ENCODE measurements at regions not wholly inside any gene's neighbourhood (a gene's known extent, or its start where the extent isn't known, plus 50 kb on each side); places are given as distances from the start of the nearest gene placed in this dataset.

DNA sequence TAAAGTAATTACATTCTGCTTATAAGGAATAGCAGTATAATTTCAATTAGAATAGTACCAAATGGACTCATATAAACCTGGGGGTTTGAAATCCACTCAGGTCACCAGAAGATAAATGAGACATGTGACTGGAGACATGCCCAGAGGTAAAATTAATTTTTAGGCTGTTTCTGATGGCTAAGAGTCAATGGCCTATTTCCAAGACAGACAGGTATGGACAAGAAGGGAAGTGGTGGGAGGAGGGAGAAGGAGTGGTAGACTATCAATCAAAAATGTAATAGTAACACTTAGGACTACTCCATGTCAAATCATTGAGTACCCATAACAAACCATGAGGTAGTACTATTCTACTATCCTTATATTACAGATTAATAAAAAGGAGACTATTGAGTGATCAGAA, 544.0 kb downstream of the GALC start:
- TF ChIP-seq, protein P1, sequence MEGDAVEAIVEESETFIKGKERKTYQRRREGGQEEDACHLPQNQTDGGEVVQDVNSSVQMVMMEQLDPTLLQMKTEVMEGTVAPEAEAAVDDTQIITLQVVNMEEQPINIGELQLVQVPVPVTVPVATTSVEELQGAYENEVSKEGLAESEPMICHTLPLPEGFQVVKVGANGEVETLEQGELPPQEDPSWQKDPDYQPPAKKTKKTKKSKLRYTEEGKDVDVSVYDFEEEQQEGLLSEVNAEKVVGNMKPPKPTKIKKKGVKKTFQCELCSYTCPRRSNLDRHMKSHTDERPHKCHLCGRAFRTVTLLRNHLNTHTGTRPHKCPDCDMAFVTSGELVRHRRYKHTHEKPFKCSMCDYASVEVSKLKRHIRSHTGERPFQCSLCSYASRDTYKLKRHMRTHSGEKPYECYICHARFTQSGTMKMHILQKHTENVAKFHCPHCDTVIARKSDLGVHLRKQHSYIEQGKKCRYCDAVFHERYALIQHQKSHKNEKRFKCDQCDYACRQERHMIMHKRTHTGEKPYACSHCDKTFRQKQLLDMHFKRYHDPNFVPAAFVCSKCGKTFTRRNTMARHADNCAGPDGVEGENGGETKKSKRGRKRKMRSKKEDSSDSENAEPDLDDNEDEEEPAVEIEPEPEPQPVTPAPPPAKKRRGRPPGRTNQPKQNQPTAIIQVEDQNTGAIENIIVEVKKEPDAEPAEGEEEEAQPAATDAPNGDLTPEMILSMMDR (IDR thresholded peaks at IDR 0.05; ENCODE audit: borderline replicate concordance, extremely low read depth, low read length, poor library complexity, severe bottlenecking), result no peak
- TF ChIP-seq EZH2 (IDR thresholded peaks at IDR 0.05; ENCODE audit: borderline replicate concordance, low read depth, low read length, severe bottlenecking), result no peak
- no peaks in the 10 kb centered on the region for H3K9me3 ChIP-seq (ENCODE audit: insufficient read depth, low read length, severe bottlenecking)
- H3K36me3 ChIP-seq (ENCODE audit: insufficient read depth, low read length), result no peaks in the 10 kb centered on the region
- H3K79me2 ChIP-seq (ENCODE audit: insufficient read depth, low read length), result no peaks in the 10 kb centered on the region
- H3K27me3 ChIP-seq (ENCODE audit: insufficient read depth, low read length, poor library complexity), result no peaks in the 10 kb centered on the region
- DNase-seq (no peak), ATAC-seq (ENCODE audit: insufficient read depth, low read depth) (no peak)
- H3K4me3 ChIP-seq (ENCODE audit: low read depth in 1 of 2, low read length in 2 of 2), result no peak overlapping the region
- H2AFZ ChIP-seq (ENCODE audit: low read depth, low read length), result no peak overlapping the region
- H3K4me1 ChIP-seq (ENCODE audit: insufficient read depth, low read length), result no peaks in the 10 kb centered on the region
- no peak overlapping the region for H3K27ac ChIP-seq (ENCODE audit: low read length)
- H4K20me1 ChIP-seq (ENCODE audit: insufficient read depth, low read length), result no peaks in the 10 kb centered on the region
- no peak overlapping the region for H3K9ac ChIP-seq (ENCODE audit: low read depth, low read length)
- H3K4me2 ChIP-seq (ENCODE audit: insufficient read depth, low read length), result no peak overlapping the region

DNA sequence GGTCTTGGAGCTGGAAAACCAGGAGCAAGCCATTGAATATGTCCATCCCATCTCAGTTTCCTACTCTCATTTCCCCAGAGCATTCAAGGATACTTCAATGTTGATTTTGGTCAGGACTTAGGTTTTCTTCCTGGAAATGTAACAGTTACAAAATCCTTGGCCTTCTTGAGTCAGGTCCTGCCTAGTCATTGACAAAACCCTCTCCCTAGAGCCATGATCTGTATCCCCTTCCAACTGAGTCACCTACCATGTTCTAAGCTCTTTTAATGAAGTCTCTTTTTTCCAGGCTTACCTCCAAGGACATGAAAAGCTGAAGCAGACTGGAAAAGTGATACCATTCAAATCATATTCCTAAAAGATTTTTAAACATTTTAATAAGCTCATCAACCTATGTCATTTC, 549.2 kb downstream of the GALC start:
- ATAC-seq (ENCODE audit: insufficient read depth, low read depth), result no peak

DNA sequence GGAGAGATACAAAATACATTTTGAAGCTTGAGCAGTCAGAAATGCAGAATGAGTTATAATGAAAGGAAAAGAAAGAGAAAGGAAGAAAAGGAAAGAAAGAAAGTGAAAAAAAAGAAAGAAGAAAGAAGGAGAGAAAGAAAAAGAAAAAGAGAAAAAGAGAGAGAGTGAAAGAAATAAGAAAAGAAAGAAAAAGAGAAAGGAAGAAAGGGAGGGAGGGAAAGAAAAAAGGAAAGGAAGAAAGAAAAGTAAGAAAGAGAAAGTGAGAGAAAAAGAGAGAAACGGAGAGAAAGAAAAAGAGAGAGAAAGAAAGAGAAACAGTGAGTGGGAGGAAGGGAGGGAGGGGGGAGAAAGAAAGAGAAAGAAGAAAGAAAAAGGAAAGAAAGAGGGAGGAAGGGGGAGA, 549.9 kb downstream of the GALC start:
- no peaks in the 10 kb centered on the region for H3K79me2 ChIP-seq (ENCODE audit: insufficient read depth, low read length)
- H2AFZ ChIP-seq (ENCODE audit: low read depth, low read length), result no peak overlapping the region
- no peaks in the 10 kb centered on the region for H3K27me3 ChIP-seq (ENCODE audit: insufficient read depth, low read length, poor library complexity)
- H3K36me3 ChIP-seq (ENCODE audit: insufficient read depth, low read length), result no peaks in the 10 kb centered on the region
- no peak overlapping the region for H3K4me2 ChIP-seq (ENCODE audit: insufficient read depth, low read length)
- H3K9me3 ChIP-seq (ENCODE audit: insufficient read depth, low read length, severe bottlenecking), result no peaks in the 10 kb centered on the region
- TF ChIP-seq, protein P1 (IDR thresholded peaks at IDR 0.05; ENCODE audit: borderline replicate concordance, extremely low read depth, low read length, poor library complexity, severe bottlenecking), result no peak
- no peak for TF ChIP-seq EZH2 (IDR thresholded peaks at IDR 0.05; ENCODE audit: borderline replicate concordance, low read depth, low read length, severe bottlenecking)
- no peak for DNase-seq
- no peak overlapping the region for H3K4me3 ChIP-seq (ENCODE audit: low read depth in 1 of 2, low read length in 2 of 2)
- H3K9ac ChIP-seq (ENCODE audit: low read depth, low read length), result no peak overlapping the region
- H3K4me1 ChIP-seq (ENCODE audit: insufficient read depth, low read length), result no peaks in the 10 kb centered on the region
- ATAC-seq (ENCODE audit: insufficient read depth, low read depth), result no peak
- no peaks in the 10 kb centered on the region for H4K20me1 ChIP-seq (ENCODE audit: insufficient read depth, low read length)
- H3K27ac ChIP-seq (ENCODE audit: low read length), result no peak overlapping the region

More for the DNA sequence above, 549.2 kb downstream of the GALC start:
- no peaks in the 10 kb centered on the region for H3K36me3 ChIP-seq (ENCODE audit: insufficient read depth, low read length)
- no peak for DNase-seq
- no peak overlapping the region for H3K27ac ChIP-seq (ENCODE audit: low read length)
- no peak overlapping the region for H2AFZ ChIP-seq (ENCODE audit: low read depth, low read length)
- H3K4me3 ChIP-seq (ENCODE audit: low read depth in 1 of 2, low read length in 2 of 2), result no peak overlapping the region
- no peaks in the 10 kb centered on the region for H3K4me1 ChIP-seq (ENCODE audit: insufficient read depth, low read length)
- H3K4me2 ChIP-seq (ENCODE audit: insufficient read depth, low read length), result no peak overlapping the region
- no peaks in the 10 kb centered on the region for H3K79me2 ChIP-seq (ENCODE audit: insufficient read depth, low read length)
- no peak for TF ChIP-seq EZH2 (IDR thresholded peaks at IDR 0.05; ENCODE audit: borderline replicate concordance, low read depth, low read length, severe bottlenecking)
- TF ChIP-seq, protein P1 (IDR thresholded peaks at IDR 0.05; ENCODE audit: borderline replicate concordance, extremely low read depth, low read length, poor library complexity, severe bottlenecking), result no peak
- H3K27me3 ChIP-seq (ENCODE audit: insufficient read depth, low read length, poor library complexity), result no peaks in the 10 kb centered on the region
- no peaks in the 10 kb centered on the region for H4K20me1 ChIP-seq (ENCODE audit: insufficient read depth, low read length)
- no peaks in the 10 kb centered on the region for H3K9me3 ChIP-seq (ENCODE audit: insufficient read depth, low read length, severe bottlenecking)
- H3K9ac ChIP-seq (ENCODE audit: low read depth, low read length), result no peak overlapping the region

DNA sequence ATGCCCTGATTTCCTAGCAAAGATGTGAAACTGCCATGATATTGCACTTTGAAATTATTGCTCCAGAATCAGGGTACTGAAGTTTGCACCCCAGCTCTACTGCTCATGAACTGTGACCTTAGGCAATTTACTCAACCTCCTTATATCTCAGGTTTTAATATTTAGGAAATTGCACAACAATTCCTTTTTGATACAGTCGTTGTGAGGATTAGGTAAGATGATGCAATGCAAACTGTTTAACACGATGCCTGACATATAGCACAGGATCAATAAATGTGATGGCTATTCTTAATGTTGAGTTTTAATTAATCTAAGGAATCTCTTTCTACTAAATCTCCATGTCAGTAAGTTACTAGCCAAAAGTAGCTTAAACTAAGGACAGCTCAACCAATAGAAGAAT, 555.8 kb downstream of the GALC start:
- TF ChIP-seq, protein P1 (IDR thresholded peaks at IDR 0.05; ENCODE audit: borderline replicate concordance, extremely low read depth, low read length, poor library complexity, severe bottlenecking), result no peak
- TF ChIP-seq EZH2 (IDR thresholded peaks at IDR 0.05; ENCODE audit: borderline replicate concordance, low read depth, low read length, severe bottlenecking), result no peak
- H3K27ac ChIP-seq (ENCODE audit: low read length), result no peak overlapping the region

More for the DNA sequence above, 555.8 kb downstream of the GALC start:
- no peak overlapping the region for H3K9ac ChIP-seq (ENCODE audit: low read depth, low read length)
- ATAC-seq (ENCODE audit: insufficient read depth, low read depth) (no peak), DNase-seq (no peak)
- H3K4me3 ChIP-seq (ENCODE audit: low read depth in 1 of 2, low read length in 2 of 2), result no peak overlapping the region
- no peaks in the 10 kb centered on the region for H4K20me1 ChIP-seq (ENCODE audit: insufficient read depth, low read length)
- no peaks in the 10 kb centered on the region for H3K79me2 ChIP-seq (ENCODE audit: insufficient read depth, low read length)
- H3K4me1 ChIP-seq (ENCODE audit: insufficient read depth, low read length), result no peaks in the 10 kb centered on the region
- H3K27me3 ChIP-seq (ENCODE audit: insufficient read depth, low read length, poor library complexity), result no peaks in the 10 kb centered on the region
- no peaks in the 10 kb centered on the region for H3K36me3 ChIP-seq (ENCODE audit: insufficient read depth, low read length)
- no peak overlapping the region for H3K4me2 ChIP-seq (ENCODE audit: insufficient read depth, low read length)
- H2AFZ ChIP-seq (ENCODE audit: low read depth, low read length), result no peak overlapping the region
- H3K9me3 ChIP-seq (ENCODE audit: insufficient read depth, low read length, severe bottlenecking), result no peaks in the 10 kb centered on the region
